Sigmoid colon (tissue), 3 donors: ENCODE measurements at regions not wholly inside any gene's neighbourhood (a gene's known extent, or its start where the extent isn't known, plus 50 kb on each side); places are given as distances from the start of the nearest gene placed in this dataset.

ENCODE experiments used
- POLR2A ChIP-seq, 2 donors: fragments of 450-650 bp; IDR thresholded peaks; one replicate each; pipeline ENCODE4 v1.6.1; 2016; ENCODE audit warnings: antibody characterized with exemption in 2 of 2, mild to moderate bottlenecking in 2 of 2, moderate library complexity in 2 of 2
- TF ChIP-seq, protein P1 (sequence below), 4 experiments: fragments of 450-650 bp in 3 of 4; fragments of 200-600 bp in 1 of 4; IDR thresholded peaks; one replicate each; pipeline ENCODE4 v1.5.1; 2016 to 2019; ENCODE audit warnings: antibody characterized with exemption in 4 of 4, mild to moderate bottlenecking in 3 of 4, moderate library complexity in 2 of 4

GRCh38 chr6:90663106-90663505 is 76.2 kb upstream of the MAP3K7 start:
- TF ChIP-seq, protein P1, sequence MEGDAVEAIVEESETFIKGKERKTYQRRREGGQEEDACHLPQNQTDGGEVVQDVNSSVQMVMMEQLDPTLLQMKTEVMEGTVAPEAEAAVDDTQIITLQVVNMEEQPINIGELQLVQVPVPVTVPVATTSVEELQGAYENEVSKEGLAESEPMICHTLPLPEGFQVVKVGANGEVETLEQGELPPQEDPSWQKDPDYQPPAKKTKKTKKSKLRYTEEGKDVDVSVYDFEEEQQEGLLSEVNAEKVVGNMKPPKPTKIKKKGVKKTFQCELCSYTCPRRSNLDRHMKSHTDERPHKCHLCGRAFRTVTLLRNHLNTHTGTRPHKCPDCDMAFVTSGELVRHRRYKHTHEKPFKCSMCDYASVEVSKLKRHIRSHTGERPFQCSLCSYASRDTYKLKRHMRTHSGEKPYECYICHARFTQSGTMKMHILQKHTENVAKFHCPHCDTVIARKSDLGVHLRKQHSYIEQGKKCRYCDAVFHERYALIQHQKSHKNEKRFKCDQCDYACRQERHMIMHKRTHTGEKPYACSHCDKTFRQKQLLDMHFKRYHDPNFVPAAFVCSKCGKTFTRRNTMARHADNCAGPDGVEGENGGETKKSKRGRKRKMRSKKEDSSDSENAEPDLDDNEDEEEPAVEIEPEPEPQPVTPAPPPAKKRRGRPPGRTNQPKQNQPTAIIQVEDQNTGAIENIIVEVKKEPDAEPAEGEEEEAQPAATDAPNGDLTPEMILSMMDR (IDR thresholded peaks at IDR 0.05), result no peak
- no peak for TF ChIP-seq POLR2A (IDR thresholded peaks at IDR 0.05)
